ENCODE measurements at regions not wholly inside any gene's neighbourhood (a gene's known extent, or its start where the extent isn't known, plus 50 kb on each side); places are given as distances from the start of the nearest gene placed in this dataset.
"Not testable (repeated sequence)": the region's sequence is repeated elsewhere in the genome, so short reads cannot be mapped to it uniquely, and the experiment has no call there.

DNA sequence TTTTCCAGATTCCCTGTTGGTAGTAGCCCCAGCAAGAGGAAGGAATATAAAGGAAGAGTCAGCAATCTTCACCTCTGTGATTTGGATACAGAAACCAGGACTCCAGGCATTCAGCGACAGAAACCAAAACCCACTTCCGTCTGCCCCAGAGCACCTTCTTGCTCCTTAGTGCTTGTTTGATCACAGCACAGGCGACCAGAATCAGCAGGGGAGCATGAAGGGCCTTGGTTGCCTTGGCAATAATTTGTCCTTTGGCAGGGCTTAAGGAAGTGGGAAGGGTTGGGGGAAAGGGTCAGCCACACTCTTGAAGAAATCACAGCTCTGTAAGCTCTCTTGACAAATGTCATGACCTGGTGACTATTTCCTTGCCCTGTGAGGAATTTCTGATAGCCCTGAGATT lies 379.6 kb downstream of the OTUD1 start:
- no peak overlapping the region for H3K4me3 Mint-ChIP-seq (ENCODE audit: low read depth)
- no peak for DNase-seq (ENCODE audit: low spot score)
- intact Hi-C loops (cut with micrococcal nuclease), result no loop called here
- no peaks in the 10 kb centered on the region for H3K4me1 Mint-ChIP-seq (ENCODE audit: low read depth)
- no peaks in the 10 kb centered on the region for H3K9me3 Mint-ChIP-seq
- H3K27ac Mint-ChIP-seq, result no peak overlapping the region
- H3K36me3 Mint-ChIP-seq (ENCODE audit: low read depth), result no peaks in the 10 kb centered on the region
- no peaks in the 10 kb centered on the region for H3K27me3 Mint-ChIP-seq (ENCODE audit: low read depth)

DNA sequence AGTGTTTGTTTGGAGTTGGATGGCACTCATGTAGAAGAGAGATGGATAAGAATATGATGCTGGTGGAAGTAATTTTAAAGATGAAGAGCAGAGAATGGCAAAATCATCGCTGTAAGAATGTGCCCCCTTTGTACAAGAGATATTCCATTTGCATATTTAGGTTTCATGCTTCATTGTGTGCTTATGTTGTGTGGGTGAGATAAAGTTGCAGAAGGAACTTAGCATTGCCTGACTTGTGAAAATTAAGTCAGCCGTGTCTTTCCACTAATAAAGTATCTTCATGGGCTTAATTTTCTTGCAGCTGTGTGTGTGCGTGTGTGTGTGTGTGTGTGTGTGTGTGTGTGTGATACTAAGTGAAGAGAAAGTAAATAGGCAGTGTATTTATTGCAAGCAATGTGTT lies 381.9 kb downstream of the OTUD1 start:
- Mint-ChIP-seq H3K4me3 (ENCODE audit: low read depth) (no peak overlapping the region), H3K9me3 (no peaks in the 10 kb centered on the region), H3K27me3 (ENCODE audit: low read depth) (no peaks in the 10 kb centered on the region), H3K36me3 (ENCODE audit: low read depth) (no peaks in the 10 kb centered on the region), H3K27ac (no peak overlapping the region), H3K4me1 (ENCODE audit: low read depth) (no peaks in the 10 kb centered on the region)
- no peak for DNase-seq (ENCODE audit: low spot score)
- intact Hi-C loops (cut with micrococcal nuclease), result no loop called here

DNA sequence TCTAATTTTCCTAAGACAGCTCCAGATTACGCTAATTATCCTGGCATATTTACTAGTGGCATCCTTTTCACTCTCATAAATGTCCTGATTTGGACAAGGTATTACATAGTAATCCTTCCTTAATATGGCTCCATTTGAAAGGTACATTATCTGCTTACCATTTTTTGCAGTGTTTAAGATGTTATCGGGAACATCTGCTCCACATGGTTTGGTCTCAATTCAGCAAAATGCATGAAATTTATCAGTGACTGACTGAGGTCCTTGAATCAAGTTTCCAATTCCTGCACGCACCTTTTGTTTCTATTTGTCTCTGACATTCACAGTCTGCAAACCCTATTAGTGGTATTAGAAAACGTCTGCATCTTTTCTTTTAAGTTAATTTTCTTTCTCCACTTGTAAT lies 384.1 kb upstream of the KIAA1217 start:
- no peak overlapping the region for H3K27ac Mint-ChIP-seq
- no peaks in the 10 kb centered on the region for H3K4me1 Mint-ChIP-seq (ENCODE audit: low read depth)
- H3K4me3 Mint-ChIP-seq (ENCODE audit: low read depth), result no peak overlapping the region
- intact Hi-C loops (cut with micrococcal nuclease), result no loop called here
- H3K9me3 Mint-ChIP-seq, result no peaks in the 10 kb centered on the region
- no peaks in the 10 kb centered on the region for H3K36me3 Mint-ChIP-seq (ENCODE audit: low read depth)
- no peak for DNase-seq (ENCODE audit: low spot score)
- no peaks in the 10 kb centered on the region for H3K27me3 Mint-ChIP-seq (ENCODE audit: low read depth)

DNA sequence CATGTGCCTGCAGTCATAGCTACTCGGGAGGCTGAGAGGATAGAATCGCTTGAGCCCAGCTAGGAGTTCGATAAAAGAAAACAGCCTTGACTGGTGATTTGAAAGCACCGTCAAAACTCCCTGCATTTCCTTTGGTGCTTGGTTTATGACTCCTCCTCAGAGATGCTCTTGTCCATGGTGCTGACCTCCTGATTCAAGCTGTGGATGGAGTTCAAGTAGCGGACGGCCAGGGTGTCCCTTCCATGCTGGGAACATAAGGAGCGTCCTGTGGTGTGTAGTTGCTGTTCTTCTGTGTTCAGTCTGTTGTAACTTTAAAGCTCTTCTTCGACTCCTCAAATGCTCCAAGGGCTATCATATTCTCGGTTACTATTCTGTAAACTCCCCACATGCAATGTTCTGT lies 382.5 kb upstream of the KIAA1217 start:
- Mint-ChIP-seq H3K27ac (no peak overlapping the region), H3K27me3 (ENCODE audit: low read depth) (no peaks in the 10 kb centered on the region)
- intact Hi-C loops (cut with micrococcal nuclease), result no loop called here

DNA sequence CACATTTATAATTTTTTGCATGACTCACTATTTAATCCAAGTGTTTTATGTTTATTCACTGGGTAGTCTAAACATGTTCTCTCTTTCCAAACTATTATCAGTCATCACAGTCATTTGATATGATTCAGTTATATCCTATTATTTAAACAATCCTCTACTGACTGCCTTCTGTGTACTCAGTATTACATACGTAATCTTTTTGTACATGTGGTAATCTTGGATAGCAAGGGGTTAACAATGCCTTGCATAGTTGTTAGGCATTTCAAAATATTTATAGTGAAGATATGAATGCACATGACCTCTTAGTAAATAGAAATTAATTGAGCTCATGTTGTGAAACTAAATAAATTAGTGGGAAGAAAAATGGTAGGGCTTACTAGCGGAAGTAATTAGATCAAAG lies 379.4 kb upstream of the KIAA1217 start:
- intact Hi-C loops (cut with micrococcal nuclease), result no loop called here
- Mint-ChIP-seq H3K9me3 (no peaks in the 10 kb centered on the region), H3K27ac (no peak overlapping the region), H3K4me3 (ENCODE audit: low read depth) (no peak overlapping the region), H3K4me1 (ENCODE audit: low read depth) (no peaks in the 10 kb centered on the region), H3K27me3 (ENCODE audit: low read depth) (no peaks in the 10 kb centered on the region), H3K36me3 (ENCODE audit: low read depth) (no peaks in the 10 kb centered on the region)
- DNase-seq (ENCODE audit: low spot score), result no peak

More for the DNA sequence above, 382.5 kb upstream of the KIAA1217 start:
- Mint-ChIP-seq H3K9me3 (no peaks in the 10 kb centered on the region), H3K4me1 (ENCODE audit: low read depth) (no peaks in the 10 kb centered on the region), H3K36me3 (ENCODE audit: low read depth) (no peaks in the 10 kb centered on the region), H3K4me3 (ENCODE audit: low read depth) (no peak overlapping the region)
- no peak for DNase-seq (ENCODE audit: low spot score)

DNA sequence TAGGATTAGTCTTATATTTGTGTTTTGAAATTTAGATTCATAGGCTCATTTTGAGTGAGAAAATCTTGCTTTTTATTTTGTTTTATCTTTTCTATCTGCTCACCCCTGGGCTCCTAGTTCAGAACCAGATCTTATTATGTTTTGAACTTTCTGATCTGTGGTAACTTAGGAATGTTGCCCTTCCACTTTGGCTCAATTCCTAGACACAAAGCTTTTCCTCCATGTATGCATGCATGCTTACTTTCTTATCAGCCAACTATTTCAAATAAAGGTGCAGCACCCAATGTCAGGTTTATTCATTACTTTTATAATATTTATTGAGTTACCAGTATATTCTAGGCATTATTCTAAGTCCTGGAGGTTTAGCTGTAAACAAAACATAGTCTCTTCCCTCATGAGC lies 374.8 kb upstream of the KIAA1217 start:
- no peak overlapping the region for H3K27ac Mint-ChIP-seq
- no peaks in the 10 kb centered on the region for H3K27me3 Mint-ChIP-seq (ENCODE audit: low read depth)
- H3K36me3 Mint-ChIP-seq (ENCODE audit: low read depth), result no peaks in the 10 kb centered on the region
- H3K9me3 Mint-ChIP-seq, result no peaks in the 10 kb centered on the region
- DNase-seq (ENCODE audit: low spot score), result no peak
- no peaks in the 10 kb centered on the region for H3K4me1 Mint-ChIP-seq (ENCODE audit: low read depth)
- H3K4me3 Mint-ChIP-seq (ENCODE audit: low read depth), result no peak overlapping the region
- intact Hi-C loops (cut with micrococcal nuclease), result no loop called here

DNA sequence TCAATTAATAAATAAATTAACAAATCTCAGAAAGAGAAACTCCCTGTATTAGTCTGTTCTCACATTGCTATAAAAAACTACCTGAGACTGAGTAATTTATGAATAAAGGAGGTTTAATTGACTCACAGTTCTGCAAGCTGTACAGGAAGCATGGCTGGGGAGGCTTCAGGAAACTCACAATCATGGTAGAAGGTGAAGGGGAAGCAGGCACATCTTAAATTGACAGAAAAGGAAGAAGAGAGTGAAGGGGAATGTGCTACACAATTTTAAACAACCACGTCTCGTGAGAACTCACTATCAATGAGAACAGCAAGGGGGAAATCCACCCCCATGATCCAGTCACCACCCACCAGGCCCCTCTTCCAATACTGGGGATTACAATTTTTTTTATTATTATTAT lies 358.3 kb upstream of the KIAA1217 start:
- Mint-ChIP-seq H3K4me3 (ENCODE audit: low read depth) (no peak overlapping the region), H3K36me3 (ENCODE audit: low read depth) (no peaks in the 10 kb centered on the region), H3K27me3 (ENCODE audit: low read depth) (no peaks in the 10 kb centered on the region), H3K4me1 (ENCODE audit: low read depth) (no peaks in the 10 kb centered on the region), H3K9me3 (peaks cover 16% of the 10 kb centered on the region), H3K27ac (no peak overlapping the region)
- DNase-seq (ENCODE audit: low spot score), result no peak
- intact Hi-C loops (cut with micrococcal nuclease), result no loop called here

DNA sequence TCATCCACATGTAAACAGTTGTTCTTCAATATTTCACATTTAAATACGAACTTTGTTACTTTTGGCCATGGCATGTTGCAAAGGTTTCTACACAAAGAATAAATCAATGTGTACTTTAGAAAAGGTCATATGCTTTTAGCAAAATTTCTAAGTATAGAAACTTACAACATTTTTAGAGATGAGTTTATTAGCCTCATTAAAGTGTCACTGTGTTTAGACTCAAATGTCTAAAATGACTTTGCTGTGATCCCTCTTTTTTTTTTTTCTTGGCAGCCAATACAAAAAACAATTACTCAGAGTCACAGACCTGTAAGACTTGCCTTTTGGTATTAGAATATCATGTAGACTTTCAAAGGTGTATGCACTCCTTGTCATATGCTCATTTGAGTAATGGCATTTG lies 349.3 kb upstream of the KIAA1217 start:
- no peaks in the 10 kb centered on the region for H3K36me3 Mint-ChIP-seq (ENCODE audit: low read depth)
- no peaks in the 10 kb centered on the region for H3K4me1 Mint-ChIP-seq (ENCODE audit: low read depth)
- H3K27me3 Mint-ChIP-seq (ENCODE audit: low read depth), result no peaks in the 10 kb centered on the region
- no peak overlapping the region for H3K4me3 Mint-ChIP-seq (ENCODE audit: low read depth)
- H3K9me3 Mint-ChIP-seq, result no peaks in the 10 kb centered on the region
- intact Hi-C loops (cut with micrococcal nuclease), result no loop called here
- H3K27ac Mint-ChIP-seq, result no peak overlapping the region
- no peak for DNase-seq (ENCODE audit: low spot score)

DNA sequence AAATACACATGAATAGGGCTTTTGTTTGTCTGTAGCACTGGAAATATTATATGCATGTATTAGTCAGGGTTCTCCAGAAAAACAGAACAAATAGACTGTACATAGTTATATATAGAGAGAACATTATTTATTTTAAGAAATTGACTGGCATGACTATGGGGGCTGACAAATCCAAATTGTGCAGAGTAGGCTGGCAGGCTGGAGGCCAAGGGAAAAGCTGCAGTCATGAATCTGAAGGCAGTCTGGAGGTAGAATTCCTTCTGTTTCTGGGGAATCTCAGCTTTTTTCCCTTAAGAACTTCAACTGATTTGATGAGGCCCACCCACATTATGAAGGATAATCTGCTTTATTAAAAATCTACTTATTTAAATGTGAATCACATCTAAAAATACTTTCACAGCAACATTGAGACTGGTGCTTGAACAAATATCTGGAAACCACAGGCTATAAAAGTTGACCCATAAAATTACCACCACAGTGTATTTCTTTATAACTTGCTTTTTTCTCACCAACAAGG lies 344.2 kb upstream of the KIAA1217 start:
- no peak for DNase-seq (ENCODE audit: low spot score)
- Mint-ChIP-seq H3K27ac (no peak overlapping the region), H3K9me3 (no peaks in the 10 kb centered on the region), H3K36me3 (ENCODE audit: low read depth) (no peaks in the 10 kb centered on the region), H3K4me1 (ENCODE audit: low read depth) (no peaks in the 10 kb centered on the region), H3K27me3 (ENCODE audit: low read depth) (no peaks in the 10 kb centered on the region), H3K4me3 (ENCODE audit: low read depth) (no peak overlapping the region)
- intact Hi-C loops (cut with micrococcal nuclease), result no loop called here

DNA sequence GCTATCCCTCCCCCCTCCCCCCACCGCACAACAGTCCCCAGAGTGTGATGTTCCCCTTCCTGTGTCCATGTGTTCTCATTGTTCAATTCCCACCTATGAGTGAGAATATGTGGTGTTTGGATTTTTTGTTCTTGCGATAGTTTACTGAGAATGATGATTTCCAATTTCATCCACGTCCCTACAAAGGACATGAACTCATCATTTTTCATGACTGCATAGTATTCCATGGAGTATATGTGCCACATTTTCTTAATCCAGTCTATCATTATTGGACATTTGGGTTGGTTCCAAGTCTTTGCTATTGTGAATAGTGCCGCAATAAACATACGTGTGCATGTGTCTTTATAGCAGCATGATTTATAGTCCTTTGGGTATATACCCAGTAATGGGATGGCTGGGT lies 342.0 kb upstream of the KIAA1217 start:
- DNase-seq (ENCODE audit: low spot score); H3K4me3 Mint-ChIP-seq (ENCODE audit: low read depth); H3K36me3 Mint-ChIP-seq (ENCODE audit: low read depth); H3K27ac Mint-ChIP-seq; H3K9me3 Mint-ChIP-seq; H3K4me1 Mint-ChIP-seq (ENCODE audit: low read depth); intact Hi-C loops (cut with micrococcal nuclease); H3K27me3 Mint-ChIP-seq (ENCODE audit: low read depth): not testable (repeated sequence)

DNA sequence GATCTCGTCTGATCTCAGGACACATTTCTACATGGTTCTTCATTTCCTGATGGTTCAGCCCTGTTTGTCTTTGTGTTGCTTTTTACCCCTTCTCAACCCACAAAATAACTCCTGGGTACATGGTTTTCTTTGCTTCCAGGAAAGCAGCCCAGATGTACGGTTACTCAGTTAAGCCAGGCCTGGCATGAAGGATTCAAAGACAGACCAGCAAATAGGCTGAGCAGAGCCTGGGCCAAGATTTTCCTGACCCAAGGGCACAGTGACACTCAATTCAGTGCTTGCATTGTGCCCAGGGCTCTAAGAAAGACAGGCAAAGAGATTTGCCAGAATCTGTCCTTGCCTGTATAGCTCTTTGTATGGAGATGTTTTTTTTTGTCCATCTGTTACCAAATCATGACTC lies 340.8 kb upstream of the KIAA1217 start:
- intact Hi-C loops (cut with micrococcal nuclease), result no loop called here
- Mint-ChIP-seq H3K27ac (no peak overlapping the region), H3K27me3 (ENCODE audit: low read depth) (no peaks in the 10 kb centered on the region), H3K4me1 (ENCODE audit: low read depth) (no peaks in the 10 kb centered on the region), H3K4me3 (ENCODE audit: low read depth) (no peak overlapping the region), H3K9me3 (no peaks in the 10 kb centered on the region), H3K36me3 (ENCODE audit: low read depth) (no peaks in the 10 kb centered on the region)
- no peak for DNase-seq (ENCODE audit: low spot score)

DNA sequence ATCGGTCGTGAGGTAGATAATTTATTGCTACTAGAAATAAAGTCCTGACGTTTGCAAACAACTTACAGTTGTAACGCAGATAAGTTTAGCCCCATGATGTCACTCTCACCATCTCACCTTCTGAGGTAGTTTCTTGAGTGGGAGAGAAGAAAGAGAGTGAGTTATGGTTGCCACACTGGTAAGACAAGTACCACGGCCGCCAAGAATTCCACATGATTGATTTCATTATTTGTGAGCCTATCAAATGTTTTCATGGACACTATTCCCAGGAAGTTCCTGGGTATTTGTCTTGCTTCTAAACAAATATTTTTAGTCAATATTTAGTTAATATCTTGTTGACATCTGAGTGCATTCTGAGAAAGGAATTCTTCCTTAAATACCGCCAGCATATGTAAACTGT lies 339.4 kb upstream of the KIAA1217 start:
- intact Hi-C loops (cut with micrococcal nuclease), result no loop called here
- Mint-ChIP-seq H3K27me3 (ENCODE audit: low read depth) (no peaks in the 10 kb centered on the region), H3K9me3 (no peaks in the 10 kb centered on the region), H3K4me1 (ENCODE audit: low read depth) (no peaks in the 10 kb centered on the region), H3K36me3 (ENCODE audit: low read depth) (no peaks in the 10 kb centered on the region), H3K27ac (no peak overlapping the region), H3K4me3 (ENCODE audit: low read depth) (no peak overlapping the region)
- no peak for DNase-seq (ENCODE audit: low spot score)

DNA sequence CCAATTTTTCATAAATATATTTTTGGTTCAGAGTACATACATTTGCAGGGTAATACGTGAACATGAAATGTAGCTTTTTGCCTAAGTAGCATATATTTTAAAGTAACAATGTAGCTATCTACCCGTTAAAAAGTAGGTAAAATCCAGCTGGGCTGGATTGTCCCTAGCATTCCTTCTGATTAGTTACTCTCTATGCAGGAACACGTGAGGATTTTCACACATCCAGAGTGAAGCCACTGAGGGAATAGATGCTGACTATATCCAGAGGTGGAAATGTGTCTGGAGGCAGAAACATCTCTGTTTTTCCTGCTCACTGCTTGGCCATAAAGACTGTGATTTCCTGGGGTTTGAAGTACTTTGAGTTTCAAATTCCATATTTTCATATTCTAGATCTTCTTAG lies 338.9 kb upstream of the KIAA1217 start:
- H3K27ac Mint-ChIP-seq, result no peak overlapping the region

More for the DNA sequence above, 338.9 kb upstream of the KIAA1217 start:
- intact Hi-C loops (cut with micrococcal nuclease), result no loop called here
- no peak overlapping the region for H3K4me3 Mint-ChIP-seq (ENCODE audit: low read depth)
- DNase-seq (ENCODE audit: low spot score), result no peak
- H3K9me3 Mint-ChIP-seq, result no peaks in the 10 kb centered on the region
- H3K4me1 Mint-ChIP-seq (ENCODE audit: low read depth), result no peaks in the 10 kb centered on the region
- H3K27me3 Mint-ChIP-seq (ENCODE audit: low read depth), result no peaks in the 10 kb centered on the region
- H3K36me3 Mint-ChIP-seq (ENCODE audit: low read depth), result no peaks in the 10 kb centered on the region
